GM12891 (cell line): ENCODE measurements at regions not wholly inside any gene's neighbourhood (a gene's known extent, or its start where the extent isn't known, plus 50 kb on each side); places are given as distances from the start of the nearest gene placed in this dataset.

ENCODE experiments used
- POLR2A ChIP-seq: IDR thresholded peaks from 2 replicates; pipeline ENCODE4 v1.6.1; 2011; ENCODE audit warnings: low read depth, low read length, control low read depth
- POLR2AphosphoS5 ChIP-seq: IDR thresholded peaks from 2 replicates; pipeline ENCODE4 v1.6.1; 2011; ENCODE audit warnings: low read depth, low read length, control low read depth
- TAF1 ChIP-seq: IDR thresholded peaks from 2 replicates; pipeline ENCODE4 v1.6.1; 2011; ENCODE audit warnings: low read depth, low read length, control low read depth

DNA sequence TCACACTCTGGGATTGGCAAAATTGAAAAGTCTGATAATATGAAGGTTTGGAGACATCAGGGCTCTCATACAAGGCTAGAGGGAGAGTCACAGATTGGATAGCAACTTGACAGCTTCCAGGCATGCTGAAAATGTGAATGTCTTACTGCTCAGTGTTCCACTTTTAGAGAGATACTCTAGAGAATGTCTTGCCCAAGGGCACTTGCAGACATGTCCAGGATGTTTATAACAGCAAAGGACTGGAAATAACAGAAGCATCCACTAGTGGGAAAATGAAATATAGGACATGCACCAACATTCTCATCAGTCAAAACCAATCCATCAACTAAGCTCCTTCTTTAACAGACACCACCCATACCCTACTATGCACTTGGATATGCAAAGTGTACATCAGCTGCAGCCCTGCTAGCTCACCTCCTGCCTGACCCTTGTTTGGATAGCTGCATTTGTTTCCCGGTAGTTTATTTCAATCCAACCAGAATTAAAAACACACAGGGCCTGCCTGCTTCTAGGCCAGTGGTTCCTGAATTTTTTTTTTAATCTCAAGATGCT lies 101.6 kb upstream of the ARHGEF3 start:
- TF ChIP-seq TAF1 (no peak), POLR2A (no peak), POLR2AphosphoS5 (no peak)
